HepG2 (cell line): ENCODE measurements at regions not wholly inside any gene's neighbourhood (a gene's known extent, or its start where the extent isn't known, plus 50 kb on each side); places are given as distances from the start of the nearest gene placed in this dataset.

Experiments used
- HBP1 ChIP-seq: IDR thresholded peaks from 2 replicates; pipeline ENCODE4 v1.6.1; 2016; ENCODE audit warnings: low read depth, control low read depth
- MAZ ChIP-seq, 2 experiments: sonication (generic) in 1 of 2; formaldehyde crosslinking in 1 of 2; IDR thresholded peaks; 2 replicates each; pipeline versions ENCODE4 v1.5.0 to v1.6.1; 2012 to 2020; ENCODE audit warnings: low read depth in 2 of 2, mild to moderate bottlenecking in 2 of 2, borderline replicate concordance in 1 of 2, improper control_type of control experiment in 1 of 2, low read length in 1 of 2, missing genetic modification reagents in 1 of 2, moderate library complexity in 1 of 2
- U2AF1 ChIP-seq: fragments of 200-400 bp; formaldehyde crosslinking; optimal IDR thresholded peaks from 2 replicates; pipeline ENCODE3; 2017; ENCODE audit warnings: mild to moderate bottlenecking, low read depth, low read length
- XBP1 ChIP-seq: sonication (generic); formaldehyde crosslinking; IDR thresholded peaks from 2 replicates; pipeline ENCODE4 v1.5.0; 2020; ENCODE audit warnings: missing genetic modification reagents
- ZIK1 ChIP-seq: sonication (generic); formaldehyde crosslinking; IDR thresholded peaks from 2 replicates; pipeline ENCODE4 v1.5.0; 2020; ENCODE audit warnings: mild to moderate bottlenecking, low read depth, missing genetic modification reagents, borderline replicate concordance
- ZNF260 ChIP-seq: sonication (generic); formaldehyde crosslinking; IDR thresholded peaks from 2 replicates; pipeline ENCODE4 v1.4.0; 2020; ENCODE audit warnings: missing genetic modification reagents, low read depth, mild to moderate bottlenecking, borderline replicate concordance
- ZNF280B ChIP-seq: sonication (generic); formaldehyde crosslinking; IDR thresholded peaks from 2 replicates; pipeline ENCODE4 v1.5.0; 2020; ENCODE audit warnings: missing genetic modification reagents, mild to moderate bottlenecking, borderline replicate concordance
- ZNF281 ChIP-seq: sonication (generic); formaldehyde crosslinking; IDR thresholded peaks from 2 replicates; pipeline ENCODE4 v1.4.0; 2020; ENCODE audit warnings: missing genetic modification reagents, borderline replicate concordance
- ZNF530 ChIP-seq: sonication (generic); formaldehyde crosslinking; IDR thresholded peaks from 2 replicates; pipeline ENCODE4 v1.5.0; 2020; ENCODE audit warnings: low read depth, mild to moderate bottlenecking, missing genetic modification reagents
- ZNF775 ChIP-seq: sonication (generic); formaldehyde crosslinking; IDR thresholded peaks from 2 replicates; pipeline ENCODE4 v1.4.0; 2020; ENCODE audit warnings: missing genetic modification reagents, mild to moderate bottlenecking, moderate library complexity, borderline replicate concordance
- TF ChIP-seq, protein P1 (sequence below): sonication (generic); formaldehyde crosslinking; IDR thresholded peaks from 2 replicates; pipeline ENCODE4 v1.9.0; 2021; ENCODE audit warnings: missing genetic modification reagents, borderline replicate concordance
- TF ChIP-seq, protein P2 (sequence below): sonication (generic); formaldehyde crosslinking; IDR thresholded peaks from 2 replicates; pipeline ENCODE4 v1.4.0; 2020; ENCODE audit warnings: missing genetic modification reagents, mild to moderate bottlenecking, borderline replicate concordance
- TF ChIP-seq, protein P3 (sequence below): sonication (generic); formaldehyde crosslinking; IDR thresholded peaks from 2 replicates; pipeline ENCODE4 v1.5.1; 2020; ENCODE audit warnings: missing genetic modification reagents, mild to moderate bottlenecking, borderline replicate concordance
- TF ChIP-seq, protein P4 (sequence below): sonication (generic); formaldehyde crosslinking; conservative IDR thresholded peaks from 2 replicates; pipeline ENCODE4 v1.8.0; 2022; ENCODE audit warnings: low read depth, missing genetic modification reagents

- TF ChIP-seq XBP1 (CRISPR knock-in tag): no peak
- no peak for TF ChIP-seq ZNF280B (CRISPR knock-in tag)
- no peak for TF ChIP-seq ZNF260
- no peak for TF ChIP-seq ZNF530 (CRISPR knock-in tag)
- no peak for TF ChIP-seq ZIK1
- TF ChIP-seq MAZ (IDR thresholded peaks at IDR 0.05; ENCODE audit: borderline replicate concordance, low read depth, low read length): no peak
- no peak for TF ChIP-seq MAZ (CRISPR knock-in tag; IDR thresholded peaks at IDR 0.05; ENCODE audit: low read depth)
- TF ChIP-seq, protein P1, sequence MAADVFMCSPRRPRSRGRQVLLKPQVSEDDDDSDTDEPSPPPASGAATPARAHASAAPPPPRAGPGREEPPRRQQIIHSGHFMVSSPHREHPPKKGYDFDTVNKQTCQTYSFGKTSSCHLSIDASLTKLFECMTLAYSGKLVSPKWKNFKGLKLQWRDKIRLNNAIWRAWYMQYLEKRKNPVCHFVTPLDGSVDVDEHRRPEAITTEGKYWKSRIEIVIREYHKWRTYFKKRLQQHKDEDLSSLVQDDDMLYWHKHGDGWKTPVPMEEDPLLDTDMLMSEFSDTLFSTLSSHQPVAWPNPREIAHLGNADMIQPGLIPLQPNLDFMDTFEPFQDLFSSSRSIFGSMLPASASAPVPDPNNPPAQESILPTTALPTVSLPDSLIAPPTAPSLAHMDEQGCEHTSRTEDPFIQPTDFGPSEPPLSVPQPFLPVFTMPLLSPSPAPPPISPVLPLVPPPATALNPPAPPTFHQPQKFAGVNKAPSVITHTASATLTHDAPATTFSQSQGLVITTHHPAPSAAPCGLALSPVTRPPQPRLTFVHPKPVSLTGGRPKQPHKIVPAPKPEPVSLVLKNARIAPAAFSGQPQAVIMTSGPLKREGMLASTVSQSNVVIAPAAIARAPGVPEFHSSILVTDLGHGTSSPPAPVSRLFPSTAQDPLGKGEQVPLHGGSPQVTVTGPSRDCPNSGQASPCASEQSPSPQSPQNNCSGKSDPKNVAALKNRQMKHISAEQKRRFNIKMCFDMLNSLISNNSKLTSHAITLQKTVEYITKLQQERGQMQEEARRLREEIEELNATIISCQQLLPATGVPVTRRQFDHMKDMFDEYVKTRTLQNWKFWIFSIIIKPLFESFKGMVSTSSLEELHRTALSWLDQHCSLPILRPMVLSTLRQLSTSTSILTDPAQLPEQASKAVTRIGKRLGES (CRISPR knock-in tag): no peak
- TF ChIP-seq HBP1 (CRISPR knock-in tag): no peak
- TF ChIP-seq, protein P2, sequence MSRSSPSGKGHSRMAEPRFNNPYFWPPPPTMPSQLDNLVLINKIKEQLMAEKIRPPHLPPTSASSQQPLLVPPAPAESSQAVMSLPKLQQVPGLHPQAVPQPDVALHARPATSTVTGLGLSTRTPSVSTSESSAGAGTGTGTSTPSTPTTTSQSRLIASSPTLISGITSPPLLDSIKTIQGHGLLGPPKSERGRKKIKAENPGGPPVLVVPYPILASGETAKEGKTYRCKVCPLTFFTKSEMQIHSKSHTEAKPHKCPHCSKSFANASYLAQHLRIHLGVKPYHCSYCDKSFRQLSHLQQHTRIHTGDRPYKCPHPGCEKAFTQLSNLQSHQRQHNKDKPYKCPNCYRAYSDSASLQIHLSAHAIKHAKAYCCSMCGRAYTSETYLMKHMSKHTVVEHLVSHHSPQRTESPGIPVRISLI (CRISPR knock-in tag): no peak
- TF ChIP-seq, protein P3, sequence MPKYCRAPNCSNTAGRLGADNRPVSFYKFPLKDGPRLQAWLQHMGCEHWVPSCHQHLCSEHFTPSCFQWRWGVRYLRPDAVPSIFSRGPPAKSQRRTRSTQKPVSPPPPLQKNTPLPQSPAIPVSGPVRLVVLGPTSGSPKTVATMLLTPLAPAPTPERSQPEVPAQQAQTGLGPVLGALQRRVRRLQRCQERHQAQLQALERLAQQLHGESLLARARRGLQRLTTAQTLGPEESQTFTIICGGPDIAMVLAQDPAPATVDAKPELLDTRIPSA (CRISPR knock-in tag): no peak
- no peak for TF ChIP-seq ZNF775 (CRISPR knock-in tag)
- no peak for TF ChIP-seq ZNF281 (CRISPR knock-in tag)
- no peak for TF ChIP-seq U2AF1
- TF ChIP-seq, protein P4, sequence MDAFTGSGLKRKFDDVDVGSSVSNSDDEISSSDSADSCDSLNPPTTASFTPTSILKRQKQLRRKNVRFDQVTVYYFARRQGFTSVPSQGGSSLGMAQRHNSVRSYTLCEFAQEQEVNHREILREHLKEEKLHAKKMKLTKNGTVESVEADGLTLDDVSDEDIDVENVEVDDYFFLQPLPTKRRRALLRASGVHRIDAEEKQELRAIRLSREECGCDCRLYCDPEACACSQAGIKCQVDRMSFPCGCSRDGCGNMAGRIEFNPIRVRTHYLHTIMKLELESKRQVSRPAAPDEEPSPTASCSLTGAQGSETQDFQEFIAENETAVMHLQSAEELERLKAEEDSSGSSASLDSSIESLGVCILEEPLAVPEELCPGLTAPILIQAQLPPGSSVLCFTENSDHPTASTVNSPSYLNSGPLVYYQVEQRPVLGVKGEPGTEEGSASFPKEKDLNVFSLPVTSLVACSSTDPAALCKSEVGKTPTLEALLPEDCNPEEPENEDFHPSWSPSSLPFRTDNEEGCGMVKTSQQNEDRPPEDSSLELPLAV: no peak
Measured at GRCh38 chr13:26882731-26883130, 122.1 kb upstream of the GPR12 start (continued).
